NCI-H446 treated with DMSO at 0.1 percent for 48 hours (cell line): ENCODE measurements at regions not wholly inside any gene's neighbourhood (a gene's known extent, or its start where the extent isn't known, plus 50 kb on each side); places are given as distances from the start of the nearest gene placed in this dataset.
"Not testable (repeated sequence)": the region's sequence is repeated elsewhere in the genome, so short reads cannot be mapped to it uniquely, and the experiment has no call there.

Experiments used
- DNase-seq: peaks from one replicate; lab custom pipeline; 2025; lab: John Stamatoyannopoulos, UW

GRCh38 chr10:85333594-85333993, 1005.2 kb downstream of the CCSER2 start:
- no peak for DNase-seq

- no peak for DNase-seq
Measured at GRCh38 chr10:85362401-85362800, 1004.2 kb downstream of the GRID1 start.

- DNase-seq: no peak
Measured at GRCh38 chr10:85377029-85377806, 989.4 kb downstream of the GRID1 start.

- DNase-seq: no peak
Measured at GRCh38 chr10:85379338-85379737, 987.3 kb downstream of the GRID1 start.

GRCh38 chr10:85400981-85401695, 965.5 kb downstream of the GRID1 start:
- DNase-seq: no peak

- no peak for DNase-seq
Measured at GRCh38 chr10:85402541-85402940, 964.1 kb downstream of the GRID1 start.

GRCh38 chr10:85407088-85407487, 959.5 kb downstream of the GRID1 start:
- DNase-seq: no peak

GRCh38 chr10:85408388-85408787, 958.2 kb downstream of the GRID1 start:
- DNase-seq: no peak

GRCh38 chr10:85410586-85410985, 956.0 kb downstream of the GRID1 start:
- DNase-seq: not testable (repeated sequence)

GRCh38 chr10:85413570-85413969, 953.0 kb downstream of the GRID1 start:
- no peak for DNase-seq

- no peak for DNase-seq
Measured at GRCh38 chr10:85420501-85421191, 945.9 kb downstream of the GRID1 start.

GRCh38 chr10:85421421-85421820, 945.2 kb downstream of the GRID1 start:
- DNase-seq: no peak

- DNase-seq: no peak
Measured at GRCh38 chr10:85429126-85429525, 937.5 kb downstream of the GRID1 start.

GRCh38 chr10:85430991-85431390, 935.6 kb downstream of the GRID1 start:
- no peak for DNase-seq

GRCh38 chr10:85433248-85433647, 933.3 kb downstream of the GRID1 start:
- DNase-seq: no peak

GRCh38 chr10:85444868-85445267, 921.7 kb downstream of the GRID1 start:
- DNase-seq: no peak

GRCh38 chr10:85445702-85446101, 920.9 kb downstream of the GRID1 start:
- DNase-seq: no peak

GRCh38 chr10:85446827-85447226, 919.8 kb downstream of the GRID1 start:
- DNase-seq: no peak

- DNase-seq: no peak
Measured at GRCh38 chr10:85447690-85448089, 918.9 kb downstream of the GRID1 start.

- no peak for DNase-seq
Measured at GRCh38 chr10:85448716-85449115, 917.9 kb downstream of the GRID1 start.

GRCh38 chr10:85454386-85454785, 912.2 kb downstream of the GRID1 start:
- no peak for DNase-seq

- no peak for DNase-seq
Measured at GRCh38 chr10:85457191-85457590, 909.4 kb downstream of the GRID1 start.

- DNase-seq: no peak
Measured at GRCh38 chr10:85458324-85458723, 908.3 kb downstream of the GRID1 start.
